Breast epithelium (tissue), 3 donors: ENCODE measurements at regions not wholly inside any gene's neighbourhood (a gene's known extent, or its start where the extent isn't known, plus 50 kb on each side); places are given as distances from the start of the nearest gene placed in this dataset.

ENCODE experiments used
- POLR2A ChIP-seq: fragments of 450-650 bp; IDR thresholded peaks from one replicate; pipeline ENCODE4 v1.6.1; 2016; ENCODE audit warnings: antibody characterized with exemption, mild to moderate bottlenecking, moderate library complexity
- TF ChIP-seq, protein P1 (sequence below), 3 donors: fragments of 450-650 bp; IDR thresholded peaks; one replicate each; pipeline ENCODE4 v1.5.1; 2016 to 2017; ENCODE audit warnings: antibody characterized with exemption in 3 of 3, mild to moderate bottlenecking in 3 of 3, moderate library complexity in 3 of 3

DNA sequence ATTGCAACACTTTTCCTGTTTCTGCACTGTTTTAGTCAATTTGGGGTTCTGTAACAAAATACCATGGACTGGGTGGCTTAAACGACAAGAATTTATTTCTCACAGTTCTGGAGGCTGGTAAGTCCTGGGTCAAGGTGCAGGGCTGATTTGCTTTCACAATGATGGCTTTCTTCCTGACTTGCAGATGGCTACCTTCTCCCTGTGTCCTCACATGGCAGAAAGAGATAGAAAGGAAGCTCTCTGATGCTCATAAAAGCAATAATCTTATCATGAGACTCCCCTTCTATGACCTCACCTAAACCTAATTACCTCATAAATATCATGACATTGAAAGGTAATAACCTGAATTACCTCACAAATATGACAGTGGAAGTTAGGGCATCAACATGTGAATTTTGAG lies 511.5 kb upstream of the CITED2 start:
- TF ChIP-seq, protein P1, sequence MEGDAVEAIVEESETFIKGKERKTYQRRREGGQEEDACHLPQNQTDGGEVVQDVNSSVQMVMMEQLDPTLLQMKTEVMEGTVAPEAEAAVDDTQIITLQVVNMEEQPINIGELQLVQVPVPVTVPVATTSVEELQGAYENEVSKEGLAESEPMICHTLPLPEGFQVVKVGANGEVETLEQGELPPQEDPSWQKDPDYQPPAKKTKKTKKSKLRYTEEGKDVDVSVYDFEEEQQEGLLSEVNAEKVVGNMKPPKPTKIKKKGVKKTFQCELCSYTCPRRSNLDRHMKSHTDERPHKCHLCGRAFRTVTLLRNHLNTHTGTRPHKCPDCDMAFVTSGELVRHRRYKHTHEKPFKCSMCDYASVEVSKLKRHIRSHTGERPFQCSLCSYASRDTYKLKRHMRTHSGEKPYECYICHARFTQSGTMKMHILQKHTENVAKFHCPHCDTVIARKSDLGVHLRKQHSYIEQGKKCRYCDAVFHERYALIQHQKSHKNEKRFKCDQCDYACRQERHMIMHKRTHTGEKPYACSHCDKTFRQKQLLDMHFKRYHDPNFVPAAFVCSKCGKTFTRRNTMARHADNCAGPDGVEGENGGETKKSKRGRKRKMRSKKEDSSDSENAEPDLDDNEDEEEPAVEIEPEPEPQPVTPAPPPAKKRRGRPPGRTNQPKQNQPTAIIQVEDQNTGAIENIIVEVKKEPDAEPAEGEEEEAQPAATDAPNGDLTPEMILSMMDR (IDR thresholded peaks at IDR 0.05): no peak
- TF ChIP-seq POLR2A: no peak
